H1 (cell line): ENCODE measurements at regions not wholly inside any gene's neighbourhood (a gene's known extent, or its start where the extent isn't known, plus 50 kb on each side); places are given as distances from the start of the nearest gene placed in this dataset.

Source experiments
- CTCF ChIA-PET: fragments of 300-600 bp; sonication (Branson Sonifier 250); formaldehyde crosslinking; loops from one replicate; lab custom pipeline; 2021; ENCODE audit not compliant: partially characterized antibody; lab: Charles Lee
- POLR2A ChIA-PET: fragments of 300-600 bp; sonication (Branson Sonifier 250); formaldehyde crosslinking; loops from one replicate; lab custom pipeline; 2021; ENCODE audit warnings: inconsistent platforms; ENCODE audit not compliant: partially characterized antibody; lab: Charles Lee
- DNase-seq, 2 experiments: peaks; one replicate each; pipeline versions ENCODE4 v3.0.0 to v3.0.0-alpha.2; 2010 to 2022; ENCODE audit warnings: low spot score in 2 of 2, low read depth in 1 of 2, mixed read lengths in 1 of 2
- FAIRE-seq: peaks from 2 replicates; lab custom pipeline; 2011; peaks lifted over from hg19 to GRCh38; lab: Jason Lieb, UNC
- H2AFZ ChIP-seq: 2 replicates; pipeline ENCODE4 v1.8.1; 2012; ENCODE audit warnings: low read length, inconsistent platforms
- H2AK5ac ChIP-seq: 2 replicates; pipeline ENCODE4 v1.6.1; 2013; ENCODE audit warnings: low read depth, low read length
- H2BK120ac ChIP-seq: replicated peaks from 2 replicates; pipeline ENCODE3; 2013; ENCODE audit warnings: low read depth, low read length, inconsistent platforms
- H2BK12ac ChIP-seq: 2 replicates; pipeline ENCODE4 v1.6.1; 2013; ENCODE audit warnings: low read depth, low read length
- H2BK15ac ChIP-seq: 2 replicates; pipeline ENCODE4 v1.6.1; 2013; ENCODE audit warnings: low read length
- H2BK20ac ChIP-seq: 2 replicates; pipeline ENCODE4 v1.6.1; 2013; ENCODE audit warnings: low read length
- H2BK5ac ChIP-seq: 2 replicates; pipeline ENCODE4 v1.6.1; 2013; ENCODE audit warnings: low read depth, low read length
- H3K14ac ChIP-seq: 2 replicates; pipeline ENCODE4 v1.6.1; 2013; ENCODE audit warnings: inconsistent platforms; ENCODE audit not compliant: insufficient read length
- H3K18ac ChIP-seq: 2 replicates; pipeline ENCODE4 v1.6.1; 2013; ENCODE audit warnings: low read length; ENCODE audit errors: extremely low read depth
- H3K23ac ChIP-seq: 2 replicates; pipeline ENCODE4 v1.6.1; 2013; ENCODE audit warnings: inconsistent platforms; ENCODE audit not compliant: insufficient read length
- H3K23me2 ChIP-seq: 2 replicates; pipeline ENCODE4 v1.6.1; 2013; ENCODE audit warnings: low read depth, low read length
- H3K27ac ChIP-seq: 2 replicates; pipeline ENCODE4 v1.6.1; 2011; ENCODE audit warnings: low read depth, low read length, inconsistent platforms
- H3K27me3 ChIP-seq, 4 experiments: replicated peaks in 1 of 4; 1 replicate in 1 of 4; 2 replicates in 3 of 4; pipeline versions ENCODE4 v1.6.1 to v1.8.1; 2011 to 2013; ENCODE audit warnings: low read length in 3 of 4, mild to moderate bottlenecking in 3 of 4, inconsistent platforms in 2 of 4, mixed read lengths in 2 of 4, moderate library complexity in 1 of 4; ENCODE audit not compliant: control insufficient read depth in 3 of 4, insufficient read depth in 3 of 4; ENCODE audit errors: extremely low read depth in 1 of 4
- H3K36me3 ChIP-seq, 4 experiments: 2 replicates each; pipeline versions ENCODE4 v1.6.1 to v1.8.1; 2011 to 2013; ENCODE audit warnings: mild to moderate bottlenecking in 4 of 4, low read length in 3 of 4, moderate library complexity in 2 of 4, control low read depth in 1 of 4, inconsistent platforms in 1 of 4; ENCODE audit not compliant: insufficient read depth in 4 of 4, control insufficient read depth in 2 of 4
- H3K4ac ChIP-seq: replicated peaks from 2 replicates; pipeline ENCODE3; 2013; ENCODE audit warnings: low read length, low read depth, mixed read lengths, inconsistent platforms; ENCODE audit not compliant: insufficient read length
- H3K4me1 ChIP-seq, 4 experiments: replicated peaks in 1 of 4; 1 replicate in 1 of 4; 2 replicates in 3 of 4; pipeline versions ENCODE4 v1.6.1 to v1.8.1; 2011 to 2013; ENCODE audit warnings: low read length in 3 of 4, inconsistent platforms in 2 of 4, mixed read lengths in 1 of 4; ENCODE audit not compliant: insufficient read depth in 4 of 4, control insufficient read depth in 3 of 4
- H3K4me2 ChIP-seq, 2 experiments: 2 replicates each; pipeline versions ENCODE4 v1.6.1 to v1.8.1; 2011 to 2013; ENCODE audit warnings: low read depth in 2 of 2, low read length in 2 of 2, control low read depth in 1 of 2, inconsistent platforms in 1 of 2, mild to moderate bottlenecking in 1 of 2; ENCODE audit not compliant: insufficient read depth in 1 of 2
- H3K4me3 ChIP-seq, 4 experiments: fragments of 200-600, 300-600 bp in 1 of 4; sonication (generic), shearing (Covaris generic), sonication (Bioruptor Twin) in 1 of 4; 2 replicates each; pipeline versions ENCODE4 v1.5.1 to v1.8.1; 2011 to 2016; ENCODE audit warnings: low read length in 4 of 4, low read depth in 3 of 4, control low read depth in 2 of 4, inconsistent platforms in 2 of 4, mild to moderate bottlenecking in 2 of 4, mixed read lengths in 1 of 4, moderate library complexity in 1 of 4; ENCODE audit not compliant: insufficient read depth in 2 of 4; ENCODE audit errors: extremely low read depth in 1 of 4
- H3K56ac ChIP-seq: replicated peaks from 2 replicates; pipeline ENCODE3; 2013; ENCODE audit warnings: low read depth, mild to moderate bottlenecking, mixed read lengths, low read length, inconsistent platforms; ENCODE audit not compliant: insufficient read length
- H3K79me1 ChIP-seq: 2 replicates; pipeline ENCODE4 v1.6.1; 2013; ENCODE audit warnings: low read depth, low read length, control low read depth
- H3K79me2 ChIP-seq, 2 experiments: 2 replicates each; pipeline versions ENCODE4 v1.6.1 to v1.8.1; 2012 to 2013; ENCODE audit warnings: low read length in 2 of 2, mild to moderate bottlenecking in 2 of 2, inconsistent platforms in 1 of 2; ENCODE audit not compliant: insufficient read depth in 2 of 2, control insufficient read depth in 1 of 2
- H3K9ac ChIP-seq, 4 experiments: replicated peaks in 1 of 4; 1 replicate in 1 of 4; 2 replicates in 3 of 4; pipeline versions ENCODE4 v1.6.1 to v1.8.1; 2011 to 2013; ENCODE audit warnings: low read depth in 3 of 4, low read length in 3 of 4, control low read depth in 2 of 4, mild to moderate bottlenecking in 2 of 4, moderate library complexity in 2 of 4, inconsistent platforms in 1 of 4; ENCODE audit errors: extremely low read depth in 1 of 4
- H3K9me3 ChIP-seq, 2 experiments: 2 replicates each; pipeline versions ENCODE4 v1.6.1 to v1.8.1; 2012 to 2013; ENCODE audit warnings: mild to moderate bottlenecking in 2 of 2, moderate library complexity in 2 of 2, control low read depth in 1 of 2, inconsistent platforms in 1 of 2, low read depth in 1 of 2, low read length in 1 of 2, mixed read lengths in 1 of 2; ENCODE audit not compliant: insufficient read depth in 2 of 2
- H4K20me1 ChIP-seq, 2 experiments: replicated peaks in 1 of 2; 2 replicates each; pipeline versions ENCODE3 to v1.8.1; 2011 to 2013; ENCODE audit warnings: inconsistent platforms in 2 of 2, low read length in 2 of 2, mild to moderate bottlenecking in 1 of 2; ENCODE audit not compliant: insufficient read depth in 2 of 2, control insufficient read depth in 1 of 2
- H4K5ac ChIP-seq: 2 replicates; pipeline ENCODE4 v1.6.1; 2013; ENCODE audit warnings: low read length, low read depth, mixed read lengths, inconsistent platforms; ENCODE audit not compliant: insufficient read length
- H4K8ac ChIP-seq: 2 replicates; pipeline ENCODE4 v1.8.0; 2013; ENCODE audit warnings: mild to moderate bottlenecking, moderate library complexity, low read length, inconsistent platforms; ENCODE audit not compliant: insufficient read depth; ENCODE audit errors: extremely low read depth
- H4K91ac ChIP-seq: replicated peaks from 2 replicates; pipeline ENCODE3; 2013; ENCODE audit warnings: low read length, mixed read lengths, inconsistent platforms; ENCODE audit not compliant: insufficient read length
- BCL11A ChIP-seq, 2 experiments: IDR thresholded peaks; one replicate each; pipeline ENCODE4 v1.6.1; 2011; ENCODE audit warnings: low read depth in 2 of 2, low read length in 2 of 2, mild to moderate bottlenecking in 2 of 2
- CEBPB ChIP-seq: IDR thresholded peaks from 2 replicates; pipeline ENCODE4 v1.6.1; 2012; ENCODE audit warnings: low read depth, low read length
- CREB1 ChIP-seq: IDR thresholded peaks from 2 replicates; pipeline ENCODE4 v1.6.1; 2012; ENCODE audit warnings: inconsistent platforms
- RFX5 ChIP-seq: IDR thresholded peaks from 2 replicates; pipeline ENCODE4 v1.6.1; 2011; ENCODE audit warnings: low read depth, low read length, improper control_type of control experiment, borderline replicate concordance
- RNF2 ChIP-seq: fragments of 200-900, 300-1000 bp; sonication (generic); IDR thresholded peaks from 2 replicates; pipeline ENCODE4 v1.7.1; 2016; ENCODE audit warnings: borderline replicate concordance, low read depth, mild to moderate bottlenecking, antibody characterized with exemption, low read length; ENCODE audit not compliant: poor library complexity, severe bottlenecking; ENCODE audit errors: missing control alignments
- SRF ChIP-seq: IDR thresholded peaks from 2 replicates; pipeline ENCODE4 v1.6.1; 2011; ENCODE audit warnings: mild to moderate bottlenecking, low read depth, low read length, moderate library complexity
- TAF7 ChIP-seq: optimal IDR thresholded peaks from 2 replicates; pipeline ENCODE3; 2011; ENCODE audit warnings: low read depth, mild to moderate bottlenecking, inconsistent platforms, low read length, moderate library complexity, borderline replicate concordance
- WGBS, 2 experiments: shearing (Covaris generic) in 1 of 2; methylation state at CpG; one replicate each; pipeline versions ENCODE4 v1.1.6 to v1.1.7; 2013 to 2015; ENCODE audit warnings: low lambda C conversion rate in 2 of 2, mixed read lengths in 2 of 2, inconsistent platforms in 1 of 2, low coverage in 1 of 2, missing lambda C conversion rate in 1 of 2; ENCODE audit not compliant: insufficient replicate concordance in 2 of 2, insufficient coverage in 1 of 2, insufficient read length in 1 of 2; ENCODE audit errors: extremely low coverage in 1 of 2, missing lambda C conversion rate in 1 of 2; 5-methylcytosine and 5-hydroxymethylcytosine counted together
- TF ChIP-seq, protein P1 (sequence below): IDR thresholded peaks from 2 replicates; pipeline ENCODE4 v1.6.1; 2011; ENCODE audit warnings: low read length, improper control_type of control experiment

DNA sequence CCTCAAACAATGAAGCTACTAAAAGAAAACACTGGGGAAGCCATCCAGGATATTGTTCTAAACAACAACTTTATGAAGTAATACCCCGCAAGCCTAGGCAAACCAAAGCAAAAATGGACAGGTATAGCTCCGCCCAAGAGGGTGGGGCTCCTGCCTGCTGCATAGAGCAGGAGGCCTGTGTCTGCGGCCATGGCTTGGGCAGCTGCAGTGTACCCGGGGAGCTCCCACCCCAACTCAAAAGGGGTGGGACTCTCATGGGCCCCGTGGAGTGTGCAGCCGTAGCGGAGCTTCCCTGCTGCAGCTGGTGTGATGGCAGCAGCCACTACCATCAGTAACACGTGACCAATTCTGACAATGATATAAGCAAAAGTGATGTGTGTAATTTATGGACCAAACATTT lies 264.2 kb upstream of the KITLG start:
- Histone ChIP-seq H4K20me1 (no peaks in the 10 kb centered on the region), H3K79me2 (no peaks in the 10 kb centered on the region), H3K14ac (no peak overlapping the region), H3K23ac (no peak overlapping the region), H3K4me1 (no peaks in the 10 kb centered on the region), H4K5ac (no peak overlapping the region), H3K4me3 (no peak overlapping the region), H2BK5ac (no peak overlapping the region), H2AK5ac (no peak overlapping the region), H3K9me3 (no peaks in the 10 kb centered on the region; a peak in 1 of 4 replicates), H3K79me1 (no peaks in the 10 kb centered on the region), H3K23me2 (no peaks in the 10 kb centered on the region), H4K91ac (no peak overlapping the region), H2AFZ (no peak overlapping the region), H3K27ac (no peak overlapping the region), H2BK20ac (no peak overlapping the region), H3K27me3 (no peaks in the 10 kb centered on the region), H3K4ac (no peak overlapping the region), H3K9ac (no peak overlapping the region), H4K8ac (no peak overlapping the region), H3K36me3 (no peaks in the 10 kb centered on the region), H2BK12ac (no peak overlapping the region), H3K56ac (no peak overlapping the region), H3K4me2 (no peak overlapping the region), H3K18ac (no peak overlapping the region), H2BK15ac (no peak overlapping the region), H2BK120ac (no peak overlapping the region)
- DNase-seq (no peak), FAIRE-seq (no peak)
- ChIA-PET CTCF (no interaction called here), POLR2A (interaction anchor here (1.3 kb wide), 1 partner anchor 22 kb away, joined by 3 read pairs; no protein-coding TSS in a partner anchor)
- 94% methylated on average over 8 of the region's 8 CpGs; no CpG with 5 or more reads in 1 of the 2 experiments for WGBS, 2 experiments
- TF ChIP-seq CEBPB = no peak
- no peak for TF ChIP-seq TAF7
- no peak for TF ChIP-seq RNF2
- TF ChIP-seq RFX5 = no peak
- no peak for TF ChIP-seq CREB1
- TF ChIP-seq SRF = no peak
- no peak for TF ChIP-seq BCL11A (IDR thresholded peaks at IDR 0.05; ENCODE audit: low read depth in 2 of 2, low read length in 2 of 2)
- TF ChIP-seq, protein P1, sequence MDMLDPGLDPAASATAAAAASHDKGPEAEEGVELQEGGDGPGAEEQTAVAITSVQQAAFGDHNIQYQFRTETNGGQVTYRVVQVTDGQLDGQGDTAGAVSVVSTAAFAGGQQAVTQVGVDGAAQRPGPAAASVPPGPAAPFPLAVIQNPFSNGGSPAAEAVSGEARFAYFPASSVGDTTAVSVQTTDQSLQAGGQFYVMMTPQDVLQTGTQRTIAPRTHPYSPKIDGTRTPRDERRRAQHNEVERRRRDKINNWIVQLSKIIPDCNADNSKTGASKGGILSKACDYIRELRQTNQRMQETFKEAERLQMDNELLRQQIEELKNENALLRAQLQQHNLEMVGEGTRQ = no peak
